ENCODE measurements at regions not wholly inside any gene's neighbourhood (a gene's known extent, or its start where the extent isn't known, plus 50 kb on each side); places are given as distances from the start of the nearest gene placed in this dataset.

DNA sequence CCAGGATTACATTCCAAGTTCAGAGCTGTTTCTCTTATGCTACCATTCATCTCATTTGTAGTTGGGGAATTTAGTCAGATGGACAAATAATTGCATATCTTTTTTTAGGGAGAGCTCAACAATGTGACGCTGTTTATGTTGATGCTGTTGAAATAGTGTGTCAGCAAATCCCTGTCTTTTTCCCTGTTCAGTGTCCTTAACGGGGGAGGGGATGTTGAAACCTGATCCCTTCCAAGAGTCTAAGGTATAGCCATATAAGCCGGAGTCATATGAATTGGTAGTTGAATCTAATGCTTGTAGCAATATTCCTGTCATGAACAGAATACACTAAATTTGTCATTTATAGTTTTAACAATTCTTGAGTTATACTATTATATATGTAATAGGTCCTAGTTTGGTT lies 293.5 kb upstream of the FAT1 start:
- no peak overlapping the region for H3K4me3 Mint-ChIP-seq (ENCODE audit: low read depth)
- no peaks in the 10 kb centered on the region for H3K4me1 Mint-ChIP-seq (ENCODE audit: low read depth)
- peaks cover 12% of the 10 kb centered on the region for H3K9me3 Mint-ChIP-seq
- intact Hi-C loops (cut with micrococcal nuclease) = no loop called here
- H3K36me3 Mint-ChIP-seq (ENCODE audit: low read depth) = no peaks in the 10 kb centered on the region
- no peak overlapping the region for H3K27ac Mint-ChIP-seq
- H3K27me3 Mint-ChIP-seq (ENCODE audit: low read depth) = no peaks in the 10 kb centered on the region
- no peak for DNase-seq (ENCODE audit: low spot score)

- no peak overlapping the region for H3K4me3 Mint-ChIP-seq (ENCODE audit: low read depth)
- peaks cover 13% of the 10 kb centered on the region for H3K9me3 Mint-ChIP-seq
- no peaks in the 10 kb centered on the region for H3K4me1 Mint-ChIP-seq (ENCODE audit: low read depth)
- H3K27me3 Mint-ChIP-seq (ENCODE audit: low read depth) = no peaks in the 10 kb centered on the region
- no peak overlapping the region for H3K27ac Mint-ChIP-seq
- intact Hi-C loops (cut with micrococcal nuclease) = no loop called here
- no peak for DNase-seq (ENCODE audit: low spot score)
- H3K36me3 Mint-ChIP-seq (ENCODE audit: low read depth) = no peaks in the 10 kb centered on the region
Measured at GRCh38 chr4:187019896-187020295, 296.2 kb upstream of the FAT1 start.

DNA sequence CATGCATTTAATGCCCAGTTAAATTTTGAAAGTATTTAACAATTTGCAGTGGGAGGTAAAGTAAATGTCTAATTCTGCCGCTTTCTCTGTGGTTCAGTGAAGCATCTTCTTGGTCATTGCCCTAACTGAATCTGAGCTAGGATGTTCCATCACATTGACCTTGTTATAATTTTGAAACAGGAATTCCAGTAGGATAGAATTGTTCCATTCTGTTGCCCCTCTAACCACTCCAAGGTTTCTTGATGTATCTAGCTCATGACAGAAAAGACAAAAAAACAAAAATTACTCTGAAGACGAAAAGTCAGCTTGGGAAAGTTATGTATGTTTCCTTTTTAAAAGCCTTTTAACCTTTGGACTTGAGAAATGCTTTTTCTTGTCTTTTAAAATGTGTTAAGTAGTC lies 297.0 kb upstream of the FAT1 start:
- no peaks in the 10 kb centered on the region for H3K4me1 Mint-ChIP-seq (ENCODE audit: low read depth)
- intact Hi-C loops (cut with micrococcal nuclease) = no loop called here
- H3K4me3 Mint-ChIP-seq (ENCODE audit: low read depth) = no peak overlapping the region
- DNase-seq (ENCODE audit: low spot score) = no peak
- H3K27me3 Mint-ChIP-seq (ENCODE audit: low read depth) = no peaks in the 10 kb centered on the region
- peaks cover 14% of the 10 kb centered on the region for H3K9me3 Mint-ChIP-seq
- no peak overlapping the region for H3K27ac Mint-ChIP-seq
- H3K36me3 Mint-ChIP-seq (ENCODE audit: low read depth) = no peaks in the 10 kb centered on the region

DNA sequence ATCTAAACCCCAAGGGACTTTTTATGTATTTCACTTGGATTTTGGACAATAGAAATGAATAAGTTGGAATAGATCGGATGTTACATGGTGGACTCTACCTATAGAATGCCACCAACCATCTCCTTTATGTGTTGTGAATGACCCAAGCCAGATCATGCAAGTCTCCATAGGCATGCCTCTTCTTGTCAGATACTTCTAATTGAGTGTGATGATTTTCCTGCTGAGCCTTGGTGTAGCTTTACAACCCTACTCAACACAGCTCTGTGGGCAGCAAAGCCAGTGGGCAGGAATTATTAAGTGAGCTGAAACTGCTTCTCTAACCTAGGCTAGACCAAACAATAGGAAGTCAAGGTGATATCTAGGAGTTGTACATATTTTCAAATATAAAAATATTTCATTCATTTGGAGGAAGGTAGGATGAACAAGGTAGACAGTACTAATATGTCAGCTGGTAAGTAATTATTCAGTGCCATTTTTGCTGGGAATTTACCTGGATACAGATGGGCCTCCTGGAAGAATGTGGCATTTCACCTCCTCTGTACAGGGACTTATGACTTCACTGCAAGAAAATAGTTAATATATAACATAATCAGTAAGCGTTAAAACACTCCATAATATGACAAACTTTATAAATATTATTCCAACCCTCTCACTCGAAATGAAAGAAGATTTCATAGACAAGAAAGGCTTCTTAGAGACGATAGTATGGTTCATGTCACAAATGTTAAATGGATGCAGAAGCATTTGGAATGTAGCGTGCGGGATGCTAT lies 298.0 kb upstream of the FAT1 start:
- H3K9me3 Mint-ChIP-seq = peaks cover 22% of the 10 kb centered on the region
- no peaks in the 10 kb centered on the region for H3K27me3 Mint-ChIP-seq (ENCODE audit: low read depth)
- no peak for DNase-seq (ENCODE audit: low spot score)
- H3K4me3 Mint-ChIP-seq (ENCODE audit: low read depth) = no peak overlapping the region
- H3K4me1 Mint-ChIP-seq (ENCODE audit: low read depth) = no peaks in the 10 kb centered on the region
- H3K36me3 Mint-ChIP-seq (ENCODE audit: low read depth) = no peaks in the 10 kb centered on the region
- H3K27ac Mint-ChIP-seq = no peak overlapping the region
- intact Hi-C loops (cut with micrococcal nuclease) = no loop called here

DNA sequence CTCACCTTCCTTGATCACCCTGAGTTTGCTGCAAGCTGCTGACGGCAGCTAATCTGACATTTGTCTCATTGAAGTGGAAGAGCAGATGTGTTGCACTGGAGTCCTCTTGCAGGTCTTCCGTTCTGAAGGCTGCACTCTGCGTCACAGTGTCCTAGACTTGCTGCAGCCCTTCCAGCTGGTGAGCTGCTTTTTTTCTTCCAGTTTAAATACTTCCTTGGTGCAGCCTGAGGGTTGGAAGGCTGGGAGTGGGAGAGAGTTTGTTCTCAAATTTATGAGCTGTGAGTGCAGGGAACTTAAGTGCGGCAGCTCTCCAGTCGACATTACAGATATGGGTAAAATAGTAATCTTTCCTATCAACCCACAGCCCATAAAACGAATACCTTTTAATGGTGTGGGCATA lies 303.6 kb upstream of the FAT1 start:
- intact Hi-C loops (cut with micrococcal nuclease) = no loop called here
- Mint-ChIP-seq H3K27ac (no peak overlapping the region), H3K4me1 (ENCODE audit: low read depth) (no peaks in the 10 kb centered on the region), H3K27me3 (ENCODE audit: low read depth) (no peaks in the 10 kb centered on the region), H3K9me3 (peaks cover 48% of the 10 kb centered on the region), H3K4me3 (ENCODE audit: low read depth) (no peak overlapping the region), H3K36me3 (ENCODE audit: low read depth) (no peaks in the 10 kb centered on the region)
- DNase-seq (ENCODE audit: low spot score) = no peak

GRCh38 chr4:187042251-187042650 lies 318.6 kb upstream of the FAT1 start:
- no peaks in the 10 kb centered on the region for H3K4me1 Mint-ChIP-seq (ENCODE audit: low read depth)
- no peak overlapping the region for H3K4me3 Mint-ChIP-seq (ENCODE audit: low read depth)
- intact Hi-C loops (cut with micrococcal nuclease) = no loop called here
- no peak overlapping the region for H3K27ac Mint-ChIP-seq
- no peaks in the 10 kb centered on the region for H3K27me3 Mint-ChIP-seq (ENCODE audit: low read depth)
- DNase-seq (ENCODE audit: low spot score) = no peak
- H3K36me3 Mint-ChIP-seq (ENCODE audit: low read depth) = no peaks in the 10 kb centered on the region
- peaks cover 33% of the 10 kb centered on the region for H3K9me3 Mint-ChIP-seq

DNA sequence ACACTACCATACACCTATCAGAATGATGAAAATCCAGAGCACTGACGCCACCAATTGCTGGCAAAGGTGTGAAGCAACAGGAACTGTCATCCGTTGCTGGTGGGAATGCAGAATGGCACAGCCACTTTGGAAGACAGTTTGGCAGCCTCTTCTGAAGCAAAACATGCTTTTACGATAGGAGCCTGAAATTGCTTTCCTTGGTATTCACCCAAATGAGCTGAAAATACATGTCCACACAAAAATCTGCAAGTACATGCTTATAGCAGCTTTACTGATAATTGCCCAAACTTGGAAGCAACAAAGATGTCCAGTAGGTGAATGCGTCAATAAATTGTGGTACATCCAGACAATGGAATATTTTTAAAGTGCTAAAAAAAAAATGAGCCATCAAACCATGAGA lies 322.8 kb upstream of the FAT1 start:
- DNase-seq (ENCODE audit: low spot score) = no peak
- H3K27me3 Mint-ChIP-seq (ENCODE audit: low read depth) = no peaks in the 10 kb centered on the region
- no peak overlapping the region for H3K27ac Mint-ChIP-seq
- no peaks in the 10 kb centered on the region for H3K4me1 Mint-ChIP-seq (ENCODE audit: low read depth)
- no peaks in the 10 kb centered on the region for H3K36me3 Mint-ChIP-seq (ENCODE audit: low read depth)
- intact Hi-C loops (cut with micrococcal nuclease) = no loop called here
- H3K9me3 Mint-ChIP-seq = peaks cover 12% of the 10 kb centered on the region
- H3K4me3 Mint-ChIP-seq (ENCODE audit: low read depth) = no peak overlapping the region

DNA sequence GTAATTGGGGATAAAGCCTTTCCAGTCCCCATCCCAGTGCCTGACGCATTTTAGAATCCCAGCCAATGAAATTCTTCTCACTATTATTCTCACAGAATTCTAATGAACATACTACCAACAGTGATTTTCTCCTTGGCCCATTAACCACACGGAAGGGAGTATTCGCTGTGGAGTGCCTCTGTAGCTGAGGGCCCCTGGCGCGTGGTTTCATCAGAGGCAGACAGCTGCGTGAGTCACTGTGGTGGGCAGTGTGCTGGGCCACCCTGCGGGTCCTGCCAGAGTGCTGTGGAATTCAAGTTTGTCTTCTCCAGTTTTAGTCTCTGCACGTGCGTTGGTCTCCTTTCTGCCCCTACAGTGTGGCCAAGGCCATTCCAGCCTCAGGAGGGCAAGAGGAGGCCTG lies 335.4 kb upstream of the FAT1 start:
- no peak overlapping the region for H3K4me3 Mint-ChIP-seq (ENCODE audit: low read depth)
- intact Hi-C loops (cut with micrococcal nuclease) = no loop called here
- no peaks in the 10 kb centered on the region for H3K36me3 Mint-ChIP-seq (ENCODE audit: low read depth)
- no peaks in the 10 kb centered on the region for H3K4me1 Mint-ChIP-seq (ENCODE audit: low read depth)
- no peak for DNase-seq (ENCODE audit: low spot score)
- H3K27me3 Mint-ChIP-seq (ENCODE audit: low read depth) = no peaks in the 10 kb centered on the region
- H3K27ac Mint-ChIP-seq = no peak overlapping the region
- peaks cover 8% of the 10 kb centered on the region for H3K9me3 Mint-ChIP-seq

DNA sequence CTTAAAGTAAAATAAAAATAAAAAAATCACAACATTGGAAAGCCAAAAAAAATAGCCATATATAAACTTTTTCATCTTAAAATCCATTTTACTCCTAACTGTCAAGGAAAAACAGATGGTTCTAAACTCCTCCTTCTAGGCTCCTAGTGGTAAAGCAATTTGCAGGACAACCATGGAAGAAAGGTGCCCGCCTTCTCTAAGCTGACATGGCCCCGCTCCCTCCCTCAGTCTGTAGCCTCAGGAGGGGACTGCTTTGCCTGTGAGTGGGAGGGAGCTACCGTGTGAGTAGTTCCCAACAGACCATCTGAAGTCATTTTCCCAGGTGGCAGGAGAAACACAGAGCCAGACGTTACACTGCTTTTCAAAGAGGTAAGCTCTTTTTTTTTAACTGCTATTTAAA lies 336.2 kb upstream of the FAT1 start:
- Mint-ChIP-seq H3K9me3 (peaks cover 8% of the 10 kb centered on the region), H3K4me3 (ENCODE audit: low read depth) (no peak overlapping the region), H3K36me3 (ENCODE audit: low read depth) (no peaks in the 10 kb centered on the region), H3K4me1 (ENCODE audit: low read depth) (no peaks in the 10 kb centered on the region), H3K27me3 (ENCODE audit: low read depth) (no peaks in the 10 kb centered on the region), H3K27ac (no peak overlapping the region)
- intact Hi-C loops (cut with micrococcal nuclease) = no loop called here
- no peak for DNase-seq (ENCODE audit: low spot score)

GRCh38 chr4:187060551-187060950 lies 336.9 kb upstream of the FAT1 start:
- intact Hi-C loops (cut with micrococcal nuclease) = no loop called here
- Mint-ChIP-seq H3K9me3 (peaks cover 8% of the 10 kb centered on the region), H3K4me1 (ENCODE audit: low read depth) (no peaks in the 10 kb centered on the region), H3K27ac (no peak overlapping the region), H3K27me3 (ENCODE audit: low read depth) (no peaks in the 10 kb centered on the region), H3K4me3 (ENCODE audit: low read depth) (no peak overlapping the region), H3K36me3 (ENCODE audit: low read depth) (no peaks in the 10 kb centered on the region)
- DNase-seq (ENCODE audit: low spot score) = no peak

GRCh38 chr4:187063251-187063650 lies 339.6 kb upstream of the FAT1 start:
- no peak for DNase-seq (ENCODE audit: low spot score)
- intact Hi-C loops (cut with micrococcal nuclease) = no loop called here
- H3K4me3 Mint-ChIP-seq (ENCODE audit: low read depth) = no peak overlapping the region
- H3K36me3 Mint-ChIP-seq (ENCODE audit: low read depth) = no peaks in the 10 kb centered on the region
- H3K9me3 Mint-ChIP-seq = peaks cover 8% of the 10 kb centered on the region
- H3K4me1 Mint-ChIP-seq (ENCODE audit: low read depth) = no peaks in the 10 kb centered on the region
- no peak overlapping the region for H3K27ac Mint-ChIP-seq
- no peaks in the 10 kb centered on the region for H3K27me3 Mint-ChIP-seq (ENCODE audit: low read depth)

- H3K36me3 Mint-ChIP-seq (ENCODE audit: low read depth) = no peaks in the 10 kb centered on the region
- DNase-seq (ENCODE audit: low spot score) = no peak
- H3K4me1 Mint-ChIP-seq (ENCODE audit: low read depth) = no peaks in the 10 kb centered on the region
- intact Hi-C loops (cut with micrococcal nuclease) = no loop called here
- H3K27ac Mint-ChIP-seq = no peak overlapping the region
- no peak overlapping the region for H3K4me3 Mint-ChIP-seq (ENCODE audit: low read depth)
- H3K9me3 Mint-ChIP-seq = peaks cover 11% of the 10 kb centered on the region
- no peaks in the 10 kb centered on the region for H3K27me3 Mint-ChIP-seq (ENCODE audit: low read depth)
Measured at GRCh38 chr4:187064033-187064432, 340.4 kb upstream of the FAT1 start.

- Mint-ChIP-seq H3K27me3 (ENCODE audit: low read depth) (no peaks in the 10 kb centered on the region), H3K4me1 (ENCODE audit: low read depth) (no peaks in the 10 kb centered on the region), H3K9me3 (peaks cover 11% of the 10 kb centered on the region), H3K36me3 (ENCODE audit: low read depth) (no peaks in the 10 kb centered on the region), H3K4me3 (ENCODE audit: low read depth) (no peak overlapping the region), H3K27ac (no peak overlapping the region)
- intact Hi-C loops (cut with micrococcal nuclease) = no loop called here
- DNase-seq (ENCODE audit: low spot score) = no peak
Measured at GRCh38 chr4:187065396-187065795, 341.7 kb upstream of the FAT1 start.

DNA sequence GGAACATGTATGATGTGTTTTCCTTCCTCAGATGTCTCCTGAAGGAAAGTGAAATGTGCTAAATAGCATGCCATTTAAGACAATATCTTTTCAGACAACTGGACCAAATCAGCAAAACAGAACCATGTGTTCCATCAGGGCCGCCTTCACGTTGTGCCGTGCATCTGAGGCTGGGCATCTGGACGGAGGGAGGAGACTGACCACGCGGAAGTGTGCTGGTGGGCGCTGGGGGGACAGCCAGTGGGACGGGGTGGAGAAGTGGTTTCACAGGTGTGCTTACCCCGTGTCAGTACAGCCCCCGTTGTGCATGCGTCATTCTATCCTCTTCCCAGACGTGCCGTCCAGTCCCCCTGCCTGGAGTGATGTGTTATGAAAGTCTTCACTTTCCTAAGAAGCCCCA lies 342.1 kb upstream of the FAT1 start:
- no peak overlapping the region for H3K27ac Mint-ChIP-seq
- intact Hi-C loops (cut with micrococcal nuclease) = no loop called here
- H3K9me3 Mint-ChIP-seq = peaks cover 13% of the 10 kb centered on the region
- no peak for DNase-seq (ENCODE audit: low spot score)
- no peaks in the 10 kb centered on the region for H3K36me3 Mint-ChIP-seq (ENCODE audit: low read depth)
- H3K4me3 Mint-ChIP-seq (ENCODE audit: low read depth) = no peak overlapping the region
- no peaks in the 10 kb centered on the region for H3K27me3 Mint-ChIP-seq (ENCODE audit: low read depth)
- no peaks in the 10 kb centered on the region for H3K4me1 Mint-ChIP-seq (ENCODE audit: low read depth)

Measured in activated T-helper 2 cell treated with anti-CD3 and anti-CD28 coated beads, Interferon-gamma antibody, Interleukin-2, Interleukin-4, amounts not matched to agents 10 μg/mL and 5 μg/mL and 100 μg/mL, durations not matched to agents 14 hours and 24 hours and 36 hours (primary cell).